Central memory CD8-positive, alpha-beta T cell (primary cell): ENCODE measurements at regions not wholly inside any gene's neighbourhood (a gene's known extent, or its start where the extent isn't known, plus 50 kb on each side); places are given as distances from the start of the nearest gene placed in this dataset.
"Not testable (repeated sequence)": the region's sequence is repeated elsewhere in the genome, so short reads cannot be mapped to it uniquely, and the experiment has no call there.

Experiments used
- ATAC-seq: fragments of 150-1000 bp; cut with Tn5 transposase; replicated peaks from 2 replicates; pipeline ENCODE4 v1.10.0; 2022; ENCODE audit warnings: mild to moderate bottlenecking, moderate FRiP score, moderate number of reproducible peaks; ENCODE audit not compliant: poor library complexity, severe bottlenecking; ENCODE audit errors: extremely low read depth
- DNase-seq, 2 donors: peaks; one replicate each; pipeline ENCODE4 v3.0.0; 2021; ENCODE audit warnings: low spot score in 2 of 2
- H3K27ac Mint-ChIP-seq: one replicate; pipeline ENCODE4 v1.8.0; 2022; ENCODE audit warnings: low read depth, mild to moderate bottlenecking, moderate library complexity, mixed read lengths
- H3K27me3 Mint-ChIP-seq: one replicate; pipeline ENCODE4 v1.8.0; 2022; ENCODE audit warnings: mixed read lengths
- H3K36me3 Mint-ChIP-seq: one replicate; pipeline ENCODE4 v1.8.0; 2022; ENCODE audit warnings: mild to moderate bottlenecking, moderate library complexity, mixed read lengths; ENCODE audit not compliant: insufficient read depth
- H3K4me1 Mint-ChIP-seq: one replicate; pipeline ENCODE4 v1.8.0; 2022; ENCODE audit warnings: mixed read lengths
- H3K4me3 Mint-ChIP-seq: one replicate; pipeline ENCODE4 v1.8.0; 2022; ENCODE audit warnings: mild to moderate bottlenecking, moderate library complexity, mixed read lengths
- H3K9me3 Mint-ChIP-seq: one replicate; pipeline ENCODE4 v1.8.0; 2022; ENCODE audit warnings: mixed read lengths

GRCh38 chr5:155530046-155530445 is 516.5 kb downstream of the KIF4B start:
- no peaks in the 10 kb centered on the region for H3K27me3 Mint-ChIP-seq
- H3K9me3 Mint-ChIP-seq, result no peaks in the 10 kb centered on the region
- DNase-seq (no peak), ATAC-seq (no peak)
- no peaks in the 10 kb centered on the region for H3K4me1 Mint-ChIP-seq
- no peak overlapping the region for H3K4me3 Mint-ChIP-seq
- H3K27ac Mint-ChIP-seq, result no peak overlapping the region
- no peaks in the 10 kb centered on the region for H3K36me3 Mint-ChIP-seq

- H3K4me3 Mint-ChIP-seq, result no peak overlapping the region
- H3K4me1 Mint-ChIP-seq, result no peaks in the 10 kb centered on the region
- DNase-seq, result no peak
- no peak overlapping the region for H3K27ac Mint-ChIP-seq
- H3K9me3 Mint-ChIP-seq, result no peaks in the 10 kb centered on the region
- peaks cover 18% of the 10 kb centered on the region for H3K27me3 Mint-ChIP-seq
- no peaks in the 10 kb centered on the region for H3K36me3 Mint-ChIP-seq
- no peak for ATAC-seq
Observed at GRCh38 chr5:155532621-155533311, 519.2 kb downstream of the KIF4B start.

- H3K9me3 Mint-ChIP-seq, result no peaks in the 10 kb centered on the region
- no peak overlapping the region for H3K4me3 Mint-ChIP-seq
- DNase-seq (no peak), ATAC-seq (no peak)
- peaks cover 18% of the 10 kb centered on the region for H3K27me3 Mint-ChIP-seq
- H3K27ac Mint-ChIP-seq, result no peak overlapping the region
- no peaks in the 10 kb centered on the region for H3K36me3 Mint-ChIP-seq
- H3K4me1 Mint-ChIP-seq, result no peaks in the 10 kb centered on the region
Observed at GRCh38 chr5:155540000-155540595, 526.5 kb downstream of the KIF4B start.

- no peak overlapping the region for H3K27ac Mint-ChIP-seq
- no peaks in the 10 kb centered on the region for H3K27me3 Mint-ChIP-seq
- no peaks in the 10 kb centered on the region for H3K4me1 Mint-ChIP-seq
- ATAC-seq (no peak), DNase-seq (no peak)
- H3K4me3 Mint-ChIP-seq, result no peak overlapping the region
- no peaks in the 10 kb centered on the region for H3K36me3 Mint-ChIP-seq
- H3K9me3 Mint-ChIP-seq, result no peaks in the 10 kb centered on the region
Observed at GRCh38 chr5:155546075-155546474, 532.5 kb downstream of the KIF4B start.

GRCh38 chr5:155554500-155554899 is 540.9 kb downstream of the KIF4B start:
- Mint-ChIP-seq H3K36me3 (no peaks in the 10 kb centered on the region), H3K27me3 (peaks cover 32% of the 10 kb centered on the region)

GRCh38 chr5:155556222-155556621 is 542.7 kb downstream of the KIF4B start:
- Mint-ChIP-seq H3K4me3 (no peak overlapping the region), H3K4me1 (no peaks in the 10 kb centered on the region), H3K27me3 (peaks cover 37% of the 10 kb centered on the region), H3K27ac (no peak overlapping the region), H3K9me3 (no peaks in the 10 kb centered on the region), H3K36me3 (no peaks in the 10 kb centered on the region)
- DNase-seq (no peak), ATAC-seq (no peak)

More at GRCh38 chr5:155554500-155554899, 540.9 kb downstream of the KIF4B start:
- ATAC-seq, result no peak
- no peak overlapping the region for H3K4me3 Mint-ChIP-seq
- no peak for DNase-seq
- no peaks in the 10 kb centered on the region for H3K9me3 Mint-ChIP-seq
- no peak overlapping the region for H3K27ac Mint-ChIP-seq
- no peaks in the 10 kb centered on the region for H3K4me1 Mint-ChIP-seq

- ATAC-seq (no peak), DNase-seq (no peak)
- Mint-ChIP-seq H3K9me3 (no peaks in the 10 kb centered on the region), H3K27ac (no peak overlapping the region), H3K4me3 (no peak overlapping the region), H3K27me3 (peaks cover 37% of the 10 kb centered on the region), H3K36me3 (no peaks in the 10 kb centered on the region), H3K4me1 (no peaks in the 10 kb centered on the region)
Observed at GRCh38 chr5:155556700-155557099, 543.1 kb downstream of the KIF4B start.

- Mint-ChIP-seq H3K36me3 (no peaks in the 10 kb centered on the region), H3K9me3 (no peaks in the 10 kb centered on the region), H3K4me3 (no peak overlapping the region), H3K4me1 (no peaks in the 10 kb centered on the region), H3K27me3 (peaks cover 41% of the 10 kb centered on the region), H3K27ac (no peak overlapping the region)
- ATAC-seq, result no peak
- DNase-seq, result no peak
Observed at GRCh38 chr5:155562158-155562557, 548.6 kb downstream of the KIF4B start.

- DNase-seq (no peak), ATAC-seq (no peak)
- Mint-ChIP-seq H3K4me3 (no peak overlapping the region), H3K4me1 (no peaks in the 10 kb centered on the region), H3K9me3 (no peaks in the 10 kb centered on the region), H3K27me3 (peaks cover 17% of the 10 kb centered on the region), H3K36me3 (no peaks in the 10 kb centered on the region), H3K27ac (no peak overlapping the region)
Observed at GRCh38 chr5:155564541-155564940, 551.0 kb downstream of the KIF4B start.

GRCh38 chr5:155575861-155576260 is 562.3 kb downstream of the KIF4B start:
- Mint-ChIP-seq H3K36me3 (no peaks in the 10 kb centered on the region), H3K27ac (no peak overlapping the region), H3K9me3 (peaks cover 6% of the 10 kb centered on the region), H3K4me3 (no peak overlapping the region), H3K27me3 (peaks cover 25% of the 10 kb centered on the region), H3K4me1 (no peaks in the 10 kb centered on the region)
- ATAC-seq (no peak), DNase-seq (no peak)

- H3K36me3 Mint-ChIP-seq, H3K4me1 Mint-ChIP-seq, H3K27ac Mint-ChIP-seq, H3K4me3 Mint-ChIP-seq, H3K9me3 Mint-ChIP-seq, DNase-seq, ATAC-seq: not testable (repeated sequence)
- H3K27me3 Mint-ChIP-seq, result peaks cover 39% of the 10 kb centered on the region
Observed at GRCh38 chr5:155586808-155587207, 573.3 kb downstream of the KIF4B start.

- no peak for ATAC-seq
- peaks cover 38% of the 10 kb centered on the region for H3K27me3 Mint-ChIP-seq
- no peak overlapping the region for H3K4me3 Mint-ChIP-seq
- no peaks in the 10 kb centered on the region for H3K9me3 Mint-ChIP-seq
- no peaks in the 10 kb centered on the region for H3K36me3 Mint-ChIP-seq
- H3K4me1 Mint-ChIP-seq, result no peaks in the 10 kb centered on the region
- H3K27ac Mint-ChIP-seq, result no peak overlapping the region
- DNase-seq, result no peak
Observed at GRCh38 chr5:155587458-155587857, 573.9 kb downstream of the KIF4B start.

GRCh38 chr5:155591273-155591672 is 577.7 kb downstream of the KIF4B start:
- peaks cover 45% of the 10 kb centered on the region for H3K27me3 Mint-ChIP-seq
- H3K4me3 Mint-ChIP-seq, result no peak overlapping the region
- DNase-seq (no peak), ATAC-seq (no peak)
- no peaks in the 10 kb centered on the region for H3K9me3 Mint-ChIP-seq
- no peak overlapping the region for H3K27ac Mint-ChIP-seq
- H3K36me3 Mint-ChIP-seq, result no peaks in the 10 kb centered on the region
- H3K4me1 Mint-ChIP-seq, result no peaks in the 10 kb centered on the region
